GM21825 (cell line): ENCODE measurements at regions not wholly inside any gene's neighbourhood (a gene's known extent, or its start where the extent isn't known, plus 50 kb on each side); places are given as distances from the start of the nearest gene placed in this dataset.

Source experiments
- ATAC-seq: cut with Tn5 transposase; IDR thresholded peaks from one replicate; pipeline ENCODE4 v1.9.1; 2021; ENCODE audit warnings: mild to moderate bottlenecking, moderate library complexity; ENCODE audit not compliant: unreplicated experiment

- no peak for ATAC-seq
Measured at GRCh38 chr21:16071761-16072160, 342.0 kb downstream of the USP25 start.

DNA sequence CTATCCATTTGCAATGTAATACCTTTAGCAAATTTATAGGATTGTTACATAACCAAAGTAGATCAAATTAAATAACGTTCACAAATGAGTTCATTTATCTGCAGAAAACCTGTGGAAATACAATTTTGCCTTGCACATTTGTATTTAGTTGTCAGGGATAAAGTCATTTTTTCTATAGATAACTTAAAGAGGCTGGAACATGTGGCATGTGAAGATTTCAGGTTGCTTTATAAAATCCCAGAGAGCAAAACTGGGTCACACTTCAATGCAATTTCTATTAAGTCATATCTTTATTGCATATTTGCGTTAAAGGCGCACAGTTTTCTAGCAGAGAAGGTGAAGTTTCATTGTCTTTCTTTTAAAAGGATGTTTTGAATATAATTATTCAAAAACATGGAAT, 342.4 kb downstream of the USP25 start:
- ATAC-seq, result no peak

GRCh38 chr21:16072737-16073136, 343.0 kb downstream of the USP25 start:
- ATAC-seq, result no peak

DNA sequence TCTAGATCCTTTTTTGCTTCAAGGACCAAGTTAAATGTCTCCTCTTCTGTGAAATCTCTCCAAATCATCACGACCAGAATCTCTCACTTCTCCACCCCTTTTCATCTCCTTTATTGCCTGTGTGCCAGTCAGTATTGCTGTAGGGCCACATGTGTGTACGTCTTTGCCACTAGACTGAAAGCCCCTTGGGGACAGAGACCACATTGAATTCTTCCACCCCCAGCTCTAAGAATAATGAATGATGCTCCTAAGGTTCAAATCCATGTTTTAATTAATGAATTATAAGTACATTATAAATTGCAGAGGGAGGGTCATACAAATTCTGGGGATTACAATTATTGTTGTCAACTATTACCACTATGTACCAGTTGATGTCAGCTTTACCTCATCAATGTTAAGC, 343.8 kb downstream of the USP25 start:
- no peak for ATAC-seq

- ATAC-seq, result no peak
Measured at GRCh38 chr21:16074950-16075489, 345.2 kb downstream of the USP25 start.

GRCh38 chr21:16075649-16076282, 346.0 kb downstream of the USP25 start:
- no peak for ATAC-seq

DNA sequence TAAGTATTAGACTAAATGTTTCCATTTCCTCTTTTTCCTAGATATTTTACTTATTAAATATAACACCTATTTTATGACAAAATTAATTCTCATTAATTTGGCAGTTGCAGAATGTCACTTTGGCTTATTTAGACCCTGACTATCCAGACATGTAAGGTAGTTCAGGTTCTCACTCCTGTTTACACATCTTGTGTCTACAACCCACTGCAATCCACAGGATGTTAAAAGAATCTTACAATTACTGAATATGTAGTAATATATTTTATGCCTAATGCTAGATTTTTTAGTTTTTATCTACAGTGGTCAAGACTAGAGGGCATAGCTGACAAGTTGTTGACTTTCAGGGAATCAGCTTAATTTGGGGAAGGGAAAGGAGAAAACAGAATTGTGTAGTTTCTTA, 346.7 kb downstream of the USP25 start:
- ATAC-seq, result no peak

GRCh38 chr21:16078382-16078781, 348.6 kb downstream of the USP25 start:
- no peak for ATAC-seq

GRCh38 chr21:16079830-16080229, 350.0 kb downstream of the USP25 start:
- ATAC-seq, result no peak

DNA sequence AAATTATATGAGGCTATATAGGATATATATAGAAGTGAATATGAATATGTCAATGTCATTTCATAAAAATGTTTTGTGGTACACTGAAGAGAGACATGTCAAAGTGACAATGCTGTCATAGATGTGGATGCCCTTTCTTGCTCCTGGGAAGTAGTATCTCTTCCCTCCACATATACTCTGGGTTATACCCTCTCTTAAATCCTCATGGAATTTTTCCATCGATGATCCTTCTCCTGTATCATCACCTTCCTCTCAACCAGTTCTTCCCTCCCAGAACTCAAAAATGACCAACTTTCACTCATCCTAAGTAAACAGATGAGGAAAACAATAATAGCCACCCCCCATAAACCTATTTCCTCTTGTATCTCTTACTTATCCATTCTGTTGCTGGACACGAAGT, 351.5 kb downstream of the USP25 start:
- no peak for ATAC-seq

DNA sequence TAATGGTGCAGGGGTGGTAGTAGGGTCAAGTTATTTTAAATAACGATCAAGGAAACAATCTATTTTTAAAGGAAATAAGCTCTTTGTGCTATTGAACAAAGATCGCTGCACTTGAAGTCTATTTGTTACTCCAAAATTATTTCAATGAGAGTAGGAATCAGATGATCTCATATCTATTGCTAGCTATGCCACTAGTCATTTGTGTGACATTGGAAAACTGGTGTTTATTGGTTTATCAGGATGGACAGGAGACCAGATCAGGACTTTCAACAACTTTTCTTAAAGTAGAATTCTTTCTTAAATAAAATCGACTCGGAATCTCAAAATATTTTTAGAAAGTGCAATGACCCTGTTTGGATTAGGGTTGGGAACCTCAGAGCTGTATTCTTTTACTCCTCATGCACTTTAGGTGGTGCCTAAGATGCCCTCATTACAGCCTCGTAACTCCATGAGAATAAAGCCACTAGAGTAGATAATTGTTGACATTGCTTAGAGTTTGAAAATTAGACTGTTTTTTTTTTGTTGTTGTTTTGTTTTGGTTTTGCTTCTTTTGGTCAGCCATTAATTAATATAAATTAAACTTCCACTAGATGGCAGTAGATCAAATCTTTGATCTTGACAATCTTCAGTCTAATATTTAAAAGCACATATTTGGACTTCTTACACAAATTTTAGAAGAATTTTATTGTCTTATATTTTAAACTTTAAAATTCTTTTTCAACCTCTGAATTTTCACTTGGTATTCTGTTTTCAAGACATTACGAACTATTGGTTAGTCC, 352.4 kb downstream of the USP25 start:
- no peak for ATAC-seq

DNA sequence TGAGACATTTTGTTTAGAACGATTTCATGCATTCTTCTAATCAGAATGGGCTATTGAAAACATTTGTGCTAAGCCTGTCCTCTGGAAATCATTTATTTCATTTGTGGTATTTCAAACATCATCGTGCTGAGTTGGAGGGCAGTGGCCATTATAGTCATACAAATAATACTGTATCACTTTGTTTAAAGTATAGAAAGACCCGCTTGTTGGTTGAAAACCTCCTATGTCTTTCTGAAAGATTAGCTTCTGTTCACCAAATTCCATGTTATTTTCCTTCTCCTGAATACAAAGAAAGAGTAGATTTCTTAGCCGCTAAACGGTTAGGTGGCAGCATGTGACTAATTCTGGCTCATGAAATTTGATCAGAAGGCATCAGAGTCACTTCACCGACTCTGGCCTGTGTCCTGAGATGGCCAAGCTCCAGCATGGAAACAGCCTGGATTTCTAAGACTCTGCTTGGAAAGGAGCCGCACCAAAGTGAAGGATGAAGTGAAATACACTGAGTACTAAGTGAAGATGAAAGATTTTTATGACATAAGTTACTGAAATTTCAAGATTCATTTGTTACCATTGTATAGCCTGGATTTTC, 355.1 kb downstream of the USP25 start:
- no peak for ATAC-seq

DNA sequence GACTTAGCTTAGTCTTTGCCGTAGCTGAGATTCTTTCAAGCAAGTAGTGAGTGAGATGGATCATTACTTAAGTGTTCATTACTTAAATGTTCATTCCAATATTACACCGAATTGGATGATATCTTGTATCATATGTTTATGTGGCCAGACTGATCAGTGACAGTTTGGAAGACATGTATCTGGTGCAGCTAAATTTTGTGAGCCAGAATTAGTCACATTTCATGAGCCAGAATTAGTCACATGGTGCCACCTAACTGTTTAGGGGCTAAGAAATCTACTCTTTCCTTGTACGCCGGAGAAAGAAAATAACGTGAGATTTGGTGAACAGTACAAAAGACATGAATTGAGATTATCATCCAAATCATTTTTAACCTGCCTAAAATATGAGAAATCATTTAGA, 355.6 kb downstream of the USP25 start:
- no peak for ATAC-seq

DNA sequence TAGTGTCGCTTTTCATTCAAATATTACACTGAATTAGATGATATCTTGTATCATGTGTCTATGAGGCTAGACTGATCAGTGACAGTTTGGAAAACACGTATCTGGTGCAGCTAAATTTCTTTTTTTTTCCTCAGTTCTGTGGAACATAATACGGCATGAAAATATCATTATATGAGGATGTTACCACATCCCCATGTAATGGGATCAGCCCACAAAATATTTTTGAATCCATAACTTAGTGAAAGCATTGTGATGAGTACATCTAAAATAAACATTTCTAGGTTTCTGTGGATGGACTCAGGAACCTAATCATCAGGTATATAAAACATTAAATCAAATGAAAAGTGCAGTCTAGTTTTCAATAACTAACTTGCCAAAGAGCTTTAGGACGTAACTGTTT, 356.3 kb downstream of the USP25 start:
- ATAC-seq, result no peak

GRCh38 chr21:16086936-16087335, 357.2 kb downstream of the USP25 start:
- no peak for ATAC-seq

DNA sequence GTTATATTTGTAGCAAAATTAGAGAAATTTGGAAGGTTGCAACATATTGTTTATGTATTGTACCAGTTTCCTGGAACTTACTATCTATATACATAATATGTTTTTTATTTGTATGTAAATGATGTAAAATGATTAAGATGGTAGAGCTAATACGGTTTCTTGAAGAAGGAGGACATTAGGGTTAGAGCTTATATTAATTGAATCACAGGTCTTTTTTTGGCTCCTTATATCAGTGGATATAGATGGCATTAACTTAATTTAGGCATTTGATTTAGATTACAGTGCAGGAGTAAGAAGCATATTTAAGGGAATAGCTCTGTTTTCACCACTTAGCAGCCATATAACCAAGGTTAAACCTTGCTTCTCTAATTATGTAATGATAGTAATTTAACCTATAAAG, 357.7 kb downstream of the USP25 start:
- ATAC-seq, result no peak

GRCh38 chr21:16088056-16088455, 358.3 kb downstream of the USP25 start:
- no peak for ATAC-seq

DNA sequence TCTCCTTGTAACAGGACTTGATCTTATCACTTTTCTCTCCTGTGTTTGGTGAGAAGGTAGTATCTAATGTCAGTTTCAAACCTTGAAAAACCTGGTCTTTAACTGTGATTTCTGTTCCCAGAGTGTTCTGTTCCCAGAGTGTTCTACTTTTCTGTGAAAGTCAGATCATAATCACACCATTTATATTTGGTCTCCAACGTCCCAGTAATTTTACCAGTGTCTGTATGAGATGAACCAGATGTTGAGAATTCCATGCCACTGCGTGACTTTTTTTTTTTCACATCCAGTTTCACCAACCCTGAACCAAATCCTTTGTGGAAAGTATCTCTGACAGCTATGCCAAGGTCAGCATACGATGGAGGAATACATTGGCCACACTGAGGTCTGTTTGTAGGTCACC, 365.2 kb downstream of the USP25 start:
- ATAC-seq, result no peak

- no peak for ATAC-seq
Measured at GRCh38 chr21:16096988-16097387, 367.2 kb downstream of the USP25 start.

- no peak for ATAC-seq
Measured at GRCh38 chr21:16102113-16102512, 372.3 kb downstream of the USP25 start.

DNA sequence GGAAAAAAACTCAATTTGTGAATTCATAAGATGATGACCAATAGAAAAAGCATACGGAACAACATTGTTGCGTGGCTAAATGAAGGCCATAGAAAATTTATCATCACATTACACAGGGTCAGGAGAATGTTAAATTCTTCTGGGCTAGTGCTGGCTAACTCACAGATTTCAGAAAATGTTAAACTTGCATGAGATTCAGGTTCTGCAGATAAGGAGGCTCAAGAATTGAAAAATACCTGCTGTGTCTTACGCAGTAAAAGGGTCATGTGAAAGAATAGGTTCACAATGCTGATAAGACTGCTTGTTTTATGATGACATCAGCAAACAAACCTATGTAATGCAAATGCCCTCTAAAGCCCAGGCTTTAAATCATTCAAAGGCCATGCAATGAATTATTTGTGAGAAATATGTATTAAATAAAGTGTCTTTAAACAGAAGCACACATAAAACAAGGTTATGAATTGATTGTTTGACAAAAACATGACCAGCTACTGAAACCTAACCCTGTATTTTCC, 378.8 kb downstream of the USP25 start:
- ATAC-seq, result no peak
